Esophagus squamous epithelium (tissue), 4 donors: ENCODE measurements at regions not wholly inside any gene's neighbourhood (a gene's known extent, or its start where the extent isn't known, plus 50 kb on each side); places are given as distances from the start of the nearest gene placed in this dataset.
"Not testable (repeated sequence)": the region's sequence is repeated elsewhere in the genome, so short reads cannot be mapped to it uniquely, and the experiment has no call there.

Experiments
- CTCF ChIP-seq, 6 experiments: fragments of 450-650 bp in 4 of 6; fragments of 200-600 bp in 2 of 6; sonication (generic) in 2 of 6; IDR thresholded peaks; one replicate each; pipeline ENCODE4 v1.5.1; 2016 to 2019; ENCODE audit warnings: antibody characterized with exemption in 6 of 6, mild to moderate bottlenecking in 4 of 6, moderate library complexity in 4 of 6
- POLR2A ChIP-seq, 4 donors: fragments of 450-650 bp; IDR thresholded peaks; one replicate each; pipeline ENCODE4 v1.6.1; 2017; ENCODE audit warnings: antibody characterized with exemption in 4 of 4, mild to moderate bottlenecking in 4 of 4, moderate library complexity in 3 of 4

GRCh38 chr5:86731319-86732117, 113.8 kb downstream of the COX7C start:
- not testable (repeated sequence) for TF ChIP-seq CTCF, POLR2A (IDR thresholded peaks at IDR 0.05)
